Suppressor macrophage treated with lipopolysaccharide for 1 hour (primary cell): ENCODE measurements at regions not wholly inside any gene's neighbourhood (a gene's known extent, or its start where the extent isn't known, plus 50 kb on each side); places are given as distances from the start of the nearest gene placed in this dataset.

ENCODE experiments used
- DNase-seq, 3 donors: peaks; one replicate each; pipeline ENCODE4 v3.0.0-alpha.2; 2020 to 2022

- DNase-seq = no peak
These were observed 93.8 kb upstream of the GALNT2 start for GRCh38 chr1:229973297-229973612.

GRCh38 chr1:229975047-229975446, 92.0 kb upstream of the GALNT2 start:
- no peak for DNase-seq

GRCh38 chr1:229980009-229980408, 87.0 kb upstream of the GALNT2 start:
- DNase-seq = no peak

GRCh38 chr1:229981736-229982135, 85.3 kb upstream of the GALNT2 start:
- DNase-seq = no peak

GRCh38 chr1:229984310-229984991, 82.6 kb upstream of the GALNT2 start:
- DNase-seq = no peak

- no peak for DNase-seq
These were observed 81.9 kb upstream of the GALNT2 start for GRCh38 chr1:229984992-229985612.

- no peak for DNase-seq
These were observed 81.4 kb upstream of the GALNT2 start for GRCh38 chr1:229985613-229986010.

GRCh38 chr1:229986737-229987337, 80.2 kb upstream of the GALNT2 start:
- no peak for DNase-seq

- no peak for DNase-seq
These were observed 79.1 kb upstream of the GALNT2 start for GRCh38 chr1:229987953-229988352.

- no peak for DNase-seq
These were observed 78.5 kb upstream of the GALNT2 start for GRCh38 chr1:229988534-229988933.

GRCh38 chr1:229989591-229990248, 77.3 kb upstream of the GALNT2 start:
- DNase-seq = no peak

- DNase-seq = no peak
These were observed 76.7 kb upstream of the GALNT2 start for GRCh38 chr1:229990326-229990725.

GRCh38 chr1:229991104-229991513, 75.9 kb upstream of the GALNT2 start:
- no peak for DNase-seq

GRCh38 chr1:229991724-229992333, 75.2 kb upstream of the GALNT2 start:
- no peak for DNase-seq

GRCh38 chr1:229993060-229993459, 74.0 kb upstream of the GALNT2 start:
- DNase-seq = no peak

GRCh38 chr1:229993894-229994293, 73.1 kb upstream of the GALNT2 start:
- no peak for DNase-seq

- DNase-seq = no peak
These were observed 67.9 kb upstream of the GALNT2 start for GRCh38 chr1:229999004-229999670.

GRCh38 chr1:230000493-230001184, 66.4 kb upstream of the GALNT2 start:
- no peak for DNase-seq

GRCh38 chr1:230002164-230002803, 64.8 kb upstream of the GALNT2 start:
- DNase-seq = peak; percentile 35 to 40 (median 39)

- DNase-seq = no peak
These were observed 63.6 kb upstream of the GALNT2 start for GRCh38 chr1:230003409-230003808.

- DNase-seq = peak in 1 of 3 donors; percentile 24
These were observed 62.0 kb upstream of the GALNT2 start for GRCh38 chr1:230005040-230005439.

GRCh38 chr1:230008721-230009120, 58.3 kb upstream of the GALNT2 start:
- DNase-seq = no peak
